GM18507 (cell line): ENCODE measurements at regions not wholly inside any gene's neighbourhood (a gene's known extent, or its start where the extent isn't known, plus 50 kb on each side); places are given as distances from the start of the nearest gene placed in this dataset.
"Not testable (repeated sequence)": the region's sequence is repeated elsewhere in the genome, so short reads cannot be mapped to it uniquely, and the experiment has no call there.

Source experiments
- DNase-seq: peaks from one replicate; pipeline ENCODE4 v3.0.0; 2011; ENCODE audit warnings: low read depth; ENCODE audit not compliant: insufficient read length; ENCODE audit errors: extremely low spot score
- FAIRE-seq: peaks from 2 replicates; lab custom pipeline; 2011; peaks lifted over from hg19 to GRCh38; lab: Jason Lieb, UNC

DNA sequence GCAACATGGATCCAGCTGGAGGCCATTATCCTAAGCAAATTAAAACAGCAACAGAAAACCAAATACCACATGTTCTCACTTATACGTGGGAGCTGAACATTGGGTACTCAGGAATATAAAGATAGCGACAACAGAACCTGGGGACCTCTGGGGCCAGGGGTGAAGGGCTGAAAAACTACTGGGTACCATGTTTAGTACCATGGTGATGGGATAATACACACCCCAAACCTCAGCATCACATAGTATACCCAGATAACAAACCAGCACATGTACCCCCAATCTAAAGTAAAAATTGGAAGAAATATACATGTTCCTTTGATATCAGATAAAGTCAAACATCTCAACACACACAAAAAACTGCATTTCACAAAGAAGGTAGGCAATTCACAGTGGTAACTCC lies 876.2 kb downstream of the TBL1XR1 start:
- FAIRE-seq (no peak), DNase-seq (no peak)

DNA sequence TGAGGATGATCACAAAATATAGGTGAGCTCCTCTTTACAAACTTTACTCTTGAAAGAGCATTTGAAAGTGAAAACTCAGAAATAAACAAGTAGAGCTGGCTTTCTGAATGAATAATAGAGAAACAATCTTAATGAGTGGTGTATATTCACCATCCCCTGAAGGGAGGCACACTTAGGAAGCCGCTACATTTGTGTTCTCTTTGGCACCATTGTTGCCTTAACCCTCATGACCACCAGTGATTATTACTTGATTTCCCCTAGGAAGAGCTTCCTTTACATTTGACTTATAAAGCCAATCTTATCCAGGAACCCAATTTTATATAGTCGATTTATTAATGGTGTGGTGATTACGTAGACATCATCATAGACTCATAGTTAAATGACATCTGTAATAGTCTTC lies 883.9 kb downstream of the TBL1XR1 start:
- no peak for DNase-seq
- FAIRE-seq: no peak

DNA sequence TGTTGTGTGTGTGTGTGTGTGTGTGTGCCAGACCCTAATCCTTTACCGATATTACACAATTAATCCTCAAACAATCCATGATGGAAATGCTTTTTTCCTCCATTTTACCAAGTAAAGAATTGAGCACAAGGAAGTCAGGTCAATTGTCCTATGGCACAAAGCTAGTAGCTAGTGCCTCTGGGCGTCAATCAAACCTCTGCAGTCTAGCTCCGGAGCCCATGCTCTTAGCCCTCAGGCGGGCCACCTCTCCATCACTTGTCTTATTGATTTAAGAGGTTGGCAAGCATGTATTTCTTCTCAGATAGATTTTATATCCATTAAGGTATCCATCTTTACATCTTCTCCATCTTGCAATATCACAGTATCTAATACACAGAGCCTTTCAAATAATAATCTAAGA lies 886.6 kb downstream of the TBL1XR1 start:
- DNase-seq (no peak), FAIRE-seq (no peak)

DNA sequence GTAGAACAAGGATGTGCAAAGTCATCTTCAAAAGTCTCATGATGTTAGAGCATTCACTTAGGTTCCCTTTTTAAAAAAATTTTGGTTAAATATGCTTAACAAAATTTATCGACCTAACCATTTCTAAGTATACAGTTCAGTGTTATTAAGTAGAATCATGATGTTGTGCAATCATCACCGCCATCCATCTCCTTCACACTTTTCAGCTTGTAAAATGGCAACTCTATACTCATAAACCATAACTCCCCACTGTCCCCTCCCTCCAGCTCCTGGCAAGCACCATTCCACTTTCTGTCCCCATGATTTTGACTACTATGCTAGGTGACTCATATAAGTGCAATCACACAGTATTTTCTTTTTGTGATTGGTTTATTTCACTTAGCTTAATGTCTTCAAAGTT lies 895.0 kb downstream of the TBL1XR1 start:
- FAIRE-seq (no peak), DNase-seq (no peak)

DNA sequence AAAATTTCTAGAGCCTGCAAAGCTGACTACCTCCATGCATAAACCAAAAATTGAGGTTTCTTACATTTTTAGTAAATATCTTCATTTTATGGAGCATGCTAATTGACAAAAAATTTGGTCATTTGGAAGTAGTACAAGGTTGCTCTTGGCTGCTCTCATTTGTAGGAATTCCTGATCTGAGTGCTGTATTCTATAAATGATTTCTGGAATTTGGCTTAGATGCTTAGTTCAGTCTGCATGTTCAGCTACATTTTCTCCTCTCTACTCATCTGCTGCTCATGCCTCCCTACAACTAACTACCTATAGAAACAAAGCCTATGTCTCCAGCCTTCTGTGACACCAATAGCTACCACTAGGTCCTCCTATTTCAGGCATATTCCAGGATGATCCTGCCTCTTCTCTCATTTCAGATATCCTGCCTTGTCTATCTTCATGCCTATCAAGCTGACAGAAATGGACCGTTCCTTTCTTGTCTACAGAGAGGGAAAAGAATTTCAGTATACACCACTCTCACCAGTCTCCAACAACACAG lies 901.1 kb downstream of the TBL1XR1 start:
- no peak for DNase-seq
- no peak for FAIRE-seq

DNA sequence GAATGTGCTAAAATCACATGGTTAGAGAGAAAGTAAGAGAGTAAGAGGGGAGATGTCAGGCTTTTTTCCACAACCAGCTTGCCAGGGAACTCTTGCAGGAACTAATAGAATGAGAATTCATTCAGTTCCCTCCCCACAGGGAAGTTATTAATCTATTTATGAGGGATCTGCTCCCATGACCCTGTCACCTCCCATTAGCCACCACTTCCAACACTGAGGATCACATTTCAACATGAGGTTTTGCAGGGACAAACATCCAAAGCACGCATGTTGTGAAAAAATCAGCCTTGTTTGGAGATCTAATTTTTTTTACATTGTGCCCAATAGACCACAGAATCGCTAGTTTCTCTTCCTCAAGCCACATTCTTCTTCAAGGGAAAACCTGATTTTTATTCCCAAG lies 904.0 kb downstream of the TBL1XR1 start:
- FAIRE-seq (no peak), DNase-seq (no peak)

DNA sequence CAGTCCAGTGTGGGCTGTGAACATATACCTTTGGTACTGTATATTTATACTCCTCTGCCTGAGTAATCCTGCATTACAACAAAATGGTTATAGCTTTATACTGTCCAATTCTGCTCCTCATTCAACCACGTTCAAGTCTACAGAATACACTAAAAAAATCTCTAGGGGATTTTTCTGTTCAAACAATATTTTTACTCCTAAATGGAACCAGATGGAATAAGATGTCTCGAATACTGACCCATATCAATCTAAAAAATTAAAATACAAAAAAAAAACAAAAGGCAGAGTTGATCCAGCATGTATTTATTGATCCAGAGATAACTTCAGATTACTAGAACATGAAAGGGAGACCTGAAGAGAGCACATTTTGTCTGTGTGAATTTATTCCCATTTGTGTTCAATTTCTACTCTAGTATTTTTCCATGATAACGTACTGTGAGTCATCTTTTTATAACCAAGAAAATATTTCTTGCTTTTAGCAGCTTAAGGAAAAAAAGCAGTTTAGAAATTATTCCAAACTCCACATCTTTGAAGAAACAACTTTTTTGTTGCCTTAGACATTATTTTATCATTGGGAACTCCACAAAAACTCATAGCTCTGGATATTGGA lies 910.7 kb downstream of the TBL1XR1 start:
- DNase-seq (no peak), FAIRE-seq (no peak)

DNA sequence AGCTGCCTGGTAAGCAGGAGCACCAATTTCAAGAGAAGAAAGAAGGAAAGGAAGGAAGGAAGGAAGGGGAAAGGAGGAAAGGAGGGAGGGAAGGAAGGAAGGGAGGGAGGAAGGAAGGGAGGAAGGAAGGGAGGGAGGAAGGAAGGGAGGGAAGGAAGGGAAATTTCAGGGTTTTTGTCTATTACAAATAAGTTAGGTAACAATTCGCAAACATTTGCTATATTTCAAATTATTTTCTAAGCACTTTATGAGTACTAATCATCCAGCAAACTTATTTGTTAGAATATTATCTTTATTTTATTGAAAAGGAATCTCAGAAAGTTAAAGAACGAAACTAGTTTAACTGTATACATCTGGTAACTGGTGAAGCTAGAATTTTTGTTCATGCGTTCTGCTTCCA lies 921.7 kb downstream of the TBL1XR1 start:
- DNase-seq: no peak
- FAIRE-seq: no peak

DNA sequence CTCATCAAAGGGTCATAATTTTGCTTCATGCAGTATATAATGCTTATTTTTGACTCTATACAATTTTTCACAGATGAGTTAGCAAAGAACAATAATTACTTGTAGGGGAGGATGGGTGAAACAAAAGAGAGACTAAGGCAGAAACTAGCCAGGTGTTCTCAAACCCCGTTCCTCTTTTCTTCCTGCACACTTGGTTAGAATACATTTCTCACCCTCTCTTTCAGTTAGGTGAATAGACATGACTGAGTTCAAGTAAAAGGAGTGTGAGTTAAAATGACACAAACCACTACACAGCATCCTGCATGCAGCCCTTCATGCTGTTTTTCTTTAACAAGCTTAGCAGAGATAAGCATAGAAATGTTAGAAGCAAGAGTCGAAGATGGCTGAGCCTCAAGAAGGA lies 922.2 kb downstream of the TBL1XR1 start:
- FAIRE-seq (no peak), DNase-seq (no peak)

DNA sequence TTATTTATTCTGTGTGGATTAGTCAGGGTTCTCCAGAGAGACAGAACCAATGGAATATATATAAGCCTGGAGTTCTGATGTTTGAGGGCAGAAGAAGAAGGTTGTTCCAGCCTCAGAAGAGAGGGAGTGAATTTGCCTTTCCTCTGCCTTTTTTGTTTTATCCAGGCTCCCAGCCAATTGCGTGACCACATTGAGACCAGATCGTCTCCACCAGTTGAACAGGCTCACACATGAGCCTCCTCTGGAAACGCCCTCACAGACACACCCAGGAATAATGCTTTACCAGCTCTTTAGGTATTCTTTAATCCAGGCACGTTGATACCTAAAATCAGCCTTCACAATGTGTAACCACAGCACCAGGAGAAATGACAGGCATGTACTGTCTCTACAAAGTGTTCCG lies 923.1 kb downstream of the TBL1XR1 start:
- no peak for FAIRE-seq

DNA sequence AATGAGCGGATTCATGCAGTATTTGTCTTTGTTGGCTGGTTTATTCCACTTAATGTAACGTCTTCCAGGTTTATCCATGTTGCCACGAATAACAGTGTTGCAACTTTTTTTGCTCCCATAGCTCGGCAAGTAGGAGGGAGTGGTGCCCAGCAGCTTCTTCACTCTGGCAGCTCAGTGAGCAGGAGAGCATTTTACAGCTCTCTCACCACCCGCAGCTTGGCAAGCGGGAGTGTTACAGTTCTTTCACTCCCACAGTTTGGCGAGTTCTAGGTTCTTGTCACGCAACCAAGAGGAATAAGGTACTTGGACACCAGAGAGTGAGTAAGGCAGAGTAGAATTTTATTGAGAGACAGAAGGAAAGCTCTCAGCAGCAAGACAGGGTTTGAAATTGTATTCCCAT lies 935.2 kb downstream of the TBL1XR1 start:
- DNase-seq: no peak
- no peak for FAIRE-seq

More for the DNA sequence above, 923.1 kb downstream of the TBL1XR1 start:
- no peak for DNase-seq

DNA sequence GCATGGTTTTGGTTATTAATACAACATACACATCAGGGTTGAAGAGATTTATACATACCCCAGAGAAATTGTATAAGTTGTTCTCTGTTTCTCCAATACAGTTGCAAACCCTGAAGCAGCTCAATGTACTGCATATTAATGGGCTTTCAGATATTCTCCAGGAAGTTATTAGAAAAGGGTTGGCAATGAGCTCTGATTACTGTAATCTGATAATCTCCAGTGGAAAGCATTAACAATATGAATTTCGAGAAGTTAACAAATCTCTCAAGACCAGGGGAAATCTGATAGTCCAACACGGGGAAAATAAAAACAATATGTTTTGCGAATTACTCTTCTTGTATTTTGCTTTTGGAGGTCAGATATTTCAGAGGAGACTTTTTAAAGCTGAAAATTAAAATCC lies 950.1 kb downstream of the TBL1XR1 start:
- DNase-seq (no peak), FAIRE-seq (no peak)

DNA sequence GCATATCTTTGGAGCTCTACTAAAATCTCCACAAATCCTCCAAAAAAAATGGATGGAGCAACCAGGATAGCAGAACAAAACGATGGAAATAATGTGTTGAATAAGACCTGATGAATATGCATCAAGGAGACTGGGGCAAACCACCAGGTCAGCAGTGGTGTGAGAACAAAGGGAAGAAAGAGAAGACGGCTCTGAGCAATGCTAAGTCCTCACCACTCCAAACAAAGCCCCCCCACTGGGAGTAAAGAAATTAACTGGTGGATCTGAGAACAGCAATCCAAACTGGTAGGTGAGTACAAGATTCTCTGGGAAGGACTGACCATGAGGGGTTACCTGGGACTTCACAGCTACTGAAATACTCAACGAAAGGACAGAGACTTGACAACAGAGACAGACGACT lies 977.3 kb downstream of the TBL1XR1 start:
- DNase-seq (no peak), FAIRE-seq (no peak)

DNA sequence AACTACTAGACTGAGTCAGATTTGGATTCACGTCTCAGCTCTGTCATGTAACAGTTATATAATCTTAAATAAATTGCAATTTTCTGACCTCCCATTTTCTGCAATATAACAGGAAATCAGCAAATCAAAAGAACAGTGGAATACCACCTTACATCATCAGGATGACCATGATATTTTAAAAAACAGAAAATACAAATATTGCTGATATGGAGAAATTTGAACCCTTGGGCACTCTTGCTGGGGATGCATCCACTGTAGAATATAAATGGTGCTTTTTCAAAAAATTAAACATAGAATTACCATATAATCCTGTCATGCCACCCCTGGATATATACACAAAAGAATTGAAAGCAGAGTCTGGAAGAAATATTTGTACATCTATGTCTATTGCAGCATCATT lies 982.5 kb downstream of the TBL1XR1 start:
- no peak for FAIRE-seq
- no peak for DNase-seq

DNA sequence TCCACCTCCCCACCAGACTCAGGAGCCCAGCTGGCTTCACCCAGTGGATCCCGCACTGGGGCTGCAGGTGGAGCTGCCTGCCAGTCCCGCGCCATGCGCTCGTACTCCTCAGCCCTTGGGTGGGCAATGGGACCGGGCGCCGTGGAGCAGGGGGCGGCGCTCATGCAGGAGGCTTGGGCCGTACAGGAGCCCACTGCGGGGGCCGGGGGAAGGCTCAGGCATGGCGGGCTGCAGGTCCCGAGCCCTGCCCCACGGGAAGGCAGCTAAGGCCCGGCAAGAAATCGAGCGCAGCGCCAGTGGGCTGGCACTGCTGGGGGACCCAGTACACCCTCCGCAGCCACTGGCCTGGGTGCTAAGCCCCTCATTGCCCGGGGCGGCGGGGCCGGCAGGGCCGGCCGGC lies 984.0 kb downstream of the TBL1XR1 start:
- FAIRE-seq, DNase-seq: not testable (repeated sequence)

DNA sequence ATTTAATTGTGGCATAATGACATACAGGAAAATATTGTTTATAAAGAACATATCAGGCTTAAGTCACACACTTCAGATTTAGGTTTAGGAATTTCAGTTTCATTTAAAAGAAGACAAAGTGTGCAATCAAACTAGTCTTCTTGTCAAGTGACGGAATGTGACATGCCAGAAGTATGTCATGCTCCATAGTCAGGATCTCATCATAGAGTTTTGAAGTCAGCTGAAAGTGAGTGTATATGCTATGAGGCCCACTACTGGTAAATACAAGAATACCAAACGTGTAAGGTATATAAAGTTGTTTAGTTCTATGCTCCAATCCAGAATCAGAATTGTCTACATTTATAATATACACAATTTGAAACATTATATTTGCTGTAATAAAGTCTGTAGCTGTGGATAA lies 988.4 kb downstream of the TBL1XR1 start:
- FAIRE-seq: no peak
- no peak for DNase-seq

DNA sequence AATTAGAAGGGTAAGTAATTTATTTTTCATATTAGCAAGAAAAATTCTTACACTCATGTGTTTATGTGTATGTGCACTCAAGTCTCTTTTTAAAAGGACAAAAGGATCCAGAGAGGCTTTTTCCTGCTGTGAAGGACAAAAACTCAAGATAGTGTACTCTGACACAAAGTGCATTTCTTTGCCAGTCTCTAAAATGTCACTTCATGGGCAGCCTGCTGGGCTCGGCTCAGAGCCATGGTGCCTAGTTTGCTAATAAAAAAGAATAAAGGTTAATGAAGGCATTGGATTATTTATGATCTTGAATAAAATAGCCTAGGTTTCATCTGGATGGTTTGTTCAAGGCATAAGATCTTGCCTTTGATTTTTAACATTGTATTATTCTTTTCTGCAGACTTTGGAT lies 989.0 kb downstream of the TBL1XR1 start:
- no peak for FAIRE-seq
- no peak for DNase-seq

DNA sequence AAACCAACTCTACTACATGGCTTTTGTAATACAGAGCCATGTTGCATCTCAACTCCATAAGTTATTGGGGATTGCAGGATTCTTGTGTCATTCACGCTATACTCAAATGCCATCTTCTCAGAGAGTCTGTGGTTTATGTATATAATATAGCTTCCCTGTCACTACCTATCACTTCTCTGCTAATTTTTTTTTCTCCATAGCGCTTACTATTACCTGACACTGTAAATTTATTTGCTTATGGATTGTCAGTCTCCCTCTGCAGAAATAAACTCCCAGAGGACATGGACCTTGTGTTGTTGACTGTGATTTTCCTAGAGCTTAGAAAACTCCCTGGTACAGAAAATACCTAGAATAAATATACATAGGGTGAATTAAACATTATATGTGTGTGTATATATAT lies 990.5 kb downstream of the TBL1XR1 start:
- DNase-seq: no peak

DNA sequence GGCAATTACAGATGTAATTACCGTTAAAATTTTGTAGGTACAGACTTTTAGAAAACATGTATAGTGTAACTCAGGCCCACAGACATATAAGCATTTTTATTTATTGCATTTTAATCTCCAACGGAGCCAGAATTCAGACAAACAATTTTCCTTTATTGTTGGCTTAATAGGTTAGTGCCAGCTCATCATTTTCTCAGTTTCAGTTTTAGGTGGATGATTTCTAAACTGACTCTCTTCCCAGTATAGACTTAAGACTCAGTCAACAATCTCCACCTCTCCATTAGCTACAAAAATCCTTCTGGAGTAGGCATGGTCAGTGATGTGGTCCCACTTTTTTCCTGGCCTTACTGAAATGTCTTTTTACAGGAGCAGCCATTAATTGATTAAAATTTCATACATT lies 994.6 kb downstream of the TBL1XR1 start:
- no peak for FAIRE-seq
- no peak for DNase-seq

More for the DNA sequence above, 990.5 kb downstream of the TBL1XR1 start:
- no peak for FAIRE-seq

DNA sequence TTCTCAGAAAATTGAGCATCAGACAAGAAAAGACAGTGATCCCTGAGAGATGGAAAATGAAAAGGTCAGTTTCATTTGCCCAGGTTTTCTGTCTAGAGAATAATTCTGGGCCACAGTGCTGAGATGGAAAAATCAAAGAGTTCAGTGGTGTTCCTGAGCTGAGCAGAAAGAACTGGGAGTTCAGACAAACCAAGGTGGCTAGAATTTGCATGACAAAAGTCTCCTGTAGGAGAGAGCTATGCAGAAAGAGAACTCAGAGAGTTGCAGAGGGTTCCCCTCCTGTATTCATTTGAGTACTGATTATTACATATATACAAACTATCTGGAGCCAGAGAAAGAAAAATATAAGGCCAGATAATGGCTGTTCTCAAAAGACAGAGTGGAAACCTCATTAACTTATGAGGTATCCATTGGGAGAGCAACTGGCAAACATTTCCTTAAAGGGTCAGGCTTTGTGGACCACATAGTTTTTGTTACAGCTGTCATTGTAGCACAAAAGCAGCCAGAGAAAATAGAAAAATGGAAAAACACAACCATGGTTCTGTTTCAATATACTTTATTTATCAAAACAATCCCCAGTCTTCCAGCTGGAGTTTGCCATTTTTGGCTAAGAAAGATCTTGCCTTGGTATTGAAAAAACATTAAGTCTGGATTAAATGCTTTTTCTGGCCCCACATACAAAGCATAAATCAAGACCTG lies 1004.1 kb downstream of the TBL1XR1 start:
- DNase-seq (no peak), FAIRE-seq (no peak)

DNA sequence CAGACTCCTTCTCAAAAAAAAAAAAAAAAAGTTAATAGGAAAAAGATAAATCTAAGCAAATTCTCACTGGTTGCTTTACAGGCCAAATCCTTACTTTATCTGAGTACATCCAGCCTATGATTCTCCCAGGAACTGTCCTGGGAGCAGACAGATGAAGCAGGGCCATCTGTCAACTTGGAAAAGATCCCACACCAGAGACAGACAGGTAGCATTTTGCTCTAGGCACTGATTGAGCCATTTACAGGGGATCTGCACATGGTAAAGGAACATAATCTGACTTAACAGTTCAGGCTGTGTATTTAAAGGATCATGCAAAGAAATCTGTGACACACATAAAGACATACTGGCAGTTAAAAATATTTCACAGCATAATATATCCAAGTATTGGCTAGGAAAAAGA lies 1006.5 kb downstream of the TBL1XR1 start:
- no peak for DNase-seq
- no peak for FAIRE-seq
